ENCODE measurements at regions not wholly inside any gene's neighbourhood (a gene's known extent, or its start where the extent isn't known, plus 50 kb on each side); places are given as distances from the start of the nearest gene placed in this dataset.
A peak's percentile ranks its signal among the peaks of the same experiment; 100 is the strongest.

GRCh38 chr18:41532344-41533086, 422.5 kb upstream of the PIK3C3 start:
- DNase-seq, result peak; percentile 28 to 66

DNA sequence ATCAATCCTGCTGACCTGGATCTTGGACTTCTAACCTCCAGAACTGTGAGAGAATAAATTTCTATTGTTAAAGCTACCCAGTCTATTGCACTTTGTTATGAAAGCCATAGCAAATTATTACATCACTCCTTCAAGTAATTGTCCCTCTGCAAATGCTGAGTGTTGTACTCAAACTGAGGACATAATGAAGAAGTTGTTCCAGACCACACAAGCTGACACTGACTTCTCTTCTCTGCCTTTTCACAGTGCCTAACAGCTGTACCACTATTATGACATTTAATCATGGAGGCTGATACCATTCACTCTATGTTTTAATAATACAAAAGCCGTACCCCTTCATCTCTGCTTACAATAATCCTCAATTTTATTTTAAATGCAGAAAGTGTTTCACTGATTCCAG, 424.1 kb upstream of the PIK3C3 start:
- DNase-seq, result no peak

- no peak for DNase-seq
Measured at GRCh38 chr18:41529093-41529492, 425.9 kb upstream of the PIK3C3 start.

DNA sequence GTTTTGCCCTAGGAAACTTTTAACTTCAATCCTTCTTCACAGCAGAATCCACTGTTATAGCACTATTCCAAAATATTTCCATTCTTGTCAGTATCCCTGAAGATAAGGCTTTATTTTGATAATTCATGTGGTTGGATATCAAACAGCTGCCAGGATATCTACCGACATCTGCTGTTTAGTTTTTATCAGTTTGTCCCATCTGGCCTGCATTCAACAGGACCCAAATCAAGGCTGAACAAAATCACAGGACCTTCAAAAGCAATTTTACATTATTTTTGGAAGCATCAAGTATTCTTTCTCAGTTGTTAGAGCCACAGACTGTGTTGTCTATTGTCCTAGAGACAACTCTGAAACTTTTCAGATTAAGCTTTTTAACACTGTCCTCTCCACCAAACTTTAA, 429.0 kb upstream of the PIK3C3 start:
- peak in 1 of 2 experiments; percentile 54 for DNase-seq

GRCh38 chr18:41524674-41525470, 430.2 kb upstream of the PIK3C3 start:
- peak in 1 of 2 experiments; percentile 5 for DNase-seq

DNA sequence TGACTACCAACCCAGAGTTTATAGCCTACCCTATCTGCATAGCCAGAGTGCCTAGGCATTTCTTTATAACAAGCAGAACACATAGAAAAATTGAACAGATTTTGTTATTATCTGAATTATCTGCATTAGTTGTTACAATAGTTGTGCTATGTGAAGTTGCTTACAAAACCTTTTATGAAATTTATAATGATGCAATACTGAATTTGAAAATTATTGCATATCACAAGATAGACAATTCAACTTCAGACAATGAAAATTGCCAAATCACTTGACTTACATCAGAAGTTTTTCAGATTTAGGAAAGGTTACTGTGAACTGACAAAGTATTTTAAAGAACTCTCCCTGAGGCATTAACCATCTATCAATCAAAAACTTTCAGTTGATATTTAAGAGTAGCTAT, 437.9 kb upstream of the PIK3C3 start:
- DNase-seq, result no peak

DNA sequence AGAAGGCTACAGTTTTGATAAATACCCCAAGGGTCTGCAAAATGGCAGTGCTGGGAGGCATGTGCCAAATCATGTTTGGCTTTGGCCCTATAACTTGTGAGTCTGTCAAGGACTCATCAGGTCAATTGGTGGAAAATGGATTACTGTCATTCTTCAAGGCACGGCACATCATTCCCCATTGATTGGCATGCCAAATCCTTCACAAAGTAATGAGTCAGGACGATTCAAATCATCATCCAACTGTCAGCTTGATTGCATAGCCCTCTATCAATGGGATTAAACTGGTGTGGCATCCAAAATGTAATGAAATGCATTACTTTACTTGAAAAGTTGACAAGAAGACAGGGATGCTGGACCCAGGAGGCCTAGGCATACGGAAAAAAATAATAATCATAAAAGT, 441.6 kb upstream of the PIK3C3 start:
- DNase-seq, result no peak

- DNase-seq, result no peak
Measured at GRCh38 chr18:41504316-41504715, 450.7 kb upstream of the PIK3C3 start.

- DNase-seq, result no peak
Measured at GRCh38 chr18:41501848-41502247, 453.2 kb upstream of the PIK3C3 start.

DNA sequence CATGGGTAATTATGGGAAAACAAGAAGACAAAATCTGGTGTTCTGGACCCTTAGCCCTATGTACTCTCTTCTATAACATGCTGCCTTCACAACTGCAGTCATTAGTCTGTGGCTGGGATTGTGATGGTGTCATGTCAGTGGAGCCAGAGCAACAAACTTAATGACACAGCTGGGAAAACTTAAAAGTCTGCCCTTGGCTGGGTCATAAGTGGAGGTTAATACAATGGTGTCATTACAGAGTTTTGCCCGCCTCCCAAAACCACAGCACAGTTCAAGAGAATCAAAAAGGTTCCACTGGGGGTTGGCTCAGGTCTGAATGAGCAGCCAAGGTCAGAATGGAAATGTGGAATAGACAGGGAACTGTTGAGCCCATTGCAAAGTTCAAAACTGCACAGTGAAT, 455.7 kb upstream of the PIK3C3 start:
- DNase-seq, result no peak

DNA sequence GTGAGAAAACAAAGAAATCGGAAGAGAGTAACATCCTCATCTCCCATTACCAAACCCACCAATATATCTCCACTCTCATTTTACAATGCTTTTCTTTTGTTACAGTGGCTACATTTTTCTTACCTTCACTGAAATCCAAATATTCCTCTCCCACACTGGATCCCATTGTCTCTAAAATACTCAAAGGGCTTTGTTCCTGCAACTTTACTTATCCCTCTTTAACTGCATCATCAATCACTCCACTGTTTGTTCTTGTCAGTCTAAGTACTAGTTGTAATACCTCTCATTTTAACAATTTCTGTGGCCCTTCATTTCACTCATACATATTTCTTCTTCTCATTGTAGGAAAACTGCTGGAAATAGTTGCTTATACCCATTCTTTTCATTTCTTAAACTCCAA, 464.2 kb upstream of the PIK3C3 start:
- DNase-seq, result no peak

GRCh38 chr18:41486575-41486974, 468.5 kb upstream of the PIK3C3 start:
- no peak for DNase-seq

DNA sequence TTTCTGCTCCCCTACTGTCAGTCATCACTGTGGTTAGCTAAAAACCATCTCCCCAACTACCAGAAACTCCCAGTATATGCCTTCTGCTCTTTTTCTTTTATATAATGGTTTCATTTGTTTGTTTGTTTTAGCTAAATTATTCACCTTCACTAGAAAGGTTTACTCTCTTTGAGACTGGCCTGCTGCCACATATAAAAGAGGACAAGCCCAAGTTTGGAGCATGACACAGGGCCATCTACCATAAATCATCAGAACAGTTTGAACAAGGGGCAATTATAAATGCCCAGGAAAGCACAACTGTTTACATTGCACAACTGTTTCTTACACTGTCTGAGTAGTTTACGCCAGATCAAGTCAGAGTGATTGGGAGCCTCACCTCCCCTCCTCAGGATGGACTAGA, 471.0 kb upstream of the PIK3C3 start:
- no peak for DNase-seq

GRCh38 chr18:41482501-41482900, 472.5 kb upstream of the PIK3C3 start:
- DNase-seq, result peak; percentile 48 to 78

GRCh38 chr18:41466436-41467160, 488.4 kb upstream of the PIK3C3 start:
- DNase-seq, result no peak

DNA sequence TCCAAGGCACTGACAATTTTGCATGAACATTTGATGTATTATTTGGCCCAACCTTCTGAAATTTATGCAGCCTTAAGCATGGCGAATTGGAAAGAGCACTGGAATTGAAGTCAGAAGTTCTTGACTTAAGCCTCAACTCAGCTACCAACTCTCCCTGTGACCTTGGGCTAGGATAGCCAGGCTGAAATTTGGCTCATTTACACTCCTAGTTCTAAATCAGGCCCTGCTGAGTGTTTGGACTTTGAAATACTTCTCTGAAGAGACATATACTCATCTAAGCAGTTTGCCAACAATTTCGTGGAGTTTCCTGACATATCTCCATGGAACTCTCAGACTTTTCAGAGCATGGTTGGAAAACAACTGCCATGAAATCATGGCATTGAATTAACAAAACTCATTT, 489.6 kb upstream of the PIK3C3 start:
- DNase-seq, result no peak

DNA sequence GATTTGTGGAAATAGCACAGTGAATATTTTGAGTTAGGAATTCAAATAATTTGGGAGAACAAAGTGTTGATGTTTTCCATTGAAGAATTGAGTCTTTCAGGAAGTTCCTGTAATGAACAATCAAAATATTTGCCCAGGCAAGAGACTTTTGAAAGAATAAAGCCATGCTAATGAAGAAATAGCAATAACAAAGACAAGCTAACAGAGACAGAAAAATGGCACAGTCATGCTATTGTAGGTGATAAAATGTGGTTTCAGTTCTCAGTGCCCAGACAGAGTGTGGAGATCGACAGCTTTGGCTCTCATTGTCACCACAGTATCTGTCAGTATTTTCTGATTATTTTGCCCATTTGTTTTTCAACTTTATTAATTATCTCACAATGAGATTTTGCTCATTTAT, 490.8 kb upstream of the PIK3C3 start:
- no peak for DNase-seq

DNA sequence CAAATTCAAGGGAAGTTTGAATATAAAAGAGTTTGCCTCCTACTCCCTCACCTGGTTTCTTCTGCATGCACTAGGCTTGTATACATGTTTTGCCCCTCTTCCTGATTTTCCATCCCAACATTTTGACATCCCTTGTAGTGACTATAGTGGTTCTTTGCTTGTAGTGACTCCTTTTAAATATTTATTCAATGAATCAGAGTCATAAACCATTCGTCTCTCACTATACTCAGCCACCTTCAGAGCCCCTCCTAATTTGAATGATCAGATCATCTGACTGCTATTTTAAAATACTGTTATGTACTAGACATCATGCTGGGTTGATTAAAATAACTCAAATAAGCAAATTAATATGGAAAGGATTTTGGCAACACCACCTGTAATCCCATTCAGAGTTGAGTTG, 492.1 kb upstream of the PIK3C3 start:
- DNase-seq, result no peak

DNA sequence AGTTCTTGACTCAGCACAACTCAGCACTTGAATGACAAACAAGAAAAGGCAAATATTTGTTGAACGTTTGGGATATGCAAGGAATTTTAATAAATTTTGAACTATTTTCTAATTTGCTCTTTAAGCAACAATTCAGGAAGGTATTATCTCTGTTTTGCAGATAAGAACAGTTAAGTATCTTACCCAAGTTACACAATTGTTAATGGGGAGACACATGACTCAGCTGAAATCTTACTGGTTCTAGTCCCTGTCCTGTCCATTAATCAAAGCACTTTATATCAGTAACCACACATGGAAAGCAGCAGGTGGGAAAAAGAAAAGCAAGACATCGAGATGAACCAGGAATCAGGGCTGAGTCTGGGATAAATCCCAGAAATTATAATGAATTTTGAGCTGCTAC, 493.9 kb upstream of the PIK3C3 start:
- DNase-seq, result no peak

- DNase-seq, result no peak
Measured at GRCh38 chr18:41459656-41460055, 495.4 kb upstream of the PIK3C3 start.

- DNase-seq, result no peak
Measured at GRCh38 chr18:41458376-41458775, 496.7 kb upstream of the PIK3C3 start.

DNA sequence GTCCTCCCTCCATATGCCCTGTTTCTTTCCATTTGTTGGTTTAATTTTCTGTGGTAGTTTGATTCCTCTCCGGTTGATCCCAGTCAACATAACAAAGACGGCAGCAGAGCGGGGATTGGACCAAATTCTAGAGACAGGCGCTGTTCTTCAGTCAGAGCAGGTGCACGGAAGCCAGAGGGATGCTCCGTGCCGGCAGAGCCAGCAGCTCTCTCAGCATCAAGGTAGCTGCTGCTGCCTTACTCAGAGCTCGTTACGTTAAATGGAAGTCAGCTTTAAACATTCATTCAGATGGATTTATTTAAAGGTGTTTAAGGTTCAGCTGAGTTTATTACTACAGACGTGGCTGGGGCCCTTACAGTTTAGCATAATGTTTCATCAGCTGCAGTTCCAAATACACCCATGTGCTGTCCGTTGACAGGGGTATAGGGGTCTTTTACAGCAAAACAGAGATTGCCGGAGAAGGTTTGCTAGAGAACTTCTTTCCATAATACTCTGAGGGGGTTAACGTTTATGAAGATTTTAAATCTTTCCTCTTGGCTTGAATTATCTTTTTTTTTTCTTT, 497.2 kb upstream of the PIK3C3 start:
- no peak for DNase-seq

GRCh38 chr18:41456831-41457230, 498.2 kb upstream of the PIK3C3 start:
- peak in 1 of 2 experiments; percentile 14 for DNase-seq
